ENCODE measurements at regions not wholly inside any gene's neighbourhood (a gene's known extent, or its start where the extent isn't known, plus 50 kb on each side); places are given as distances from the start of the nearest gene placed in this dataset.

GRCh38 chr11:39807904-39808303 lies 1651.5 kb downstream of the LRRC4C start:
- no peak overlapping the region for H3K4me2 ChIP-seq (replicated peaks; ENCODE audit: low read depth, low read length, poor library complexity, severe bottlenecking)
- intact Hi-C loops (cut with micrococcal nuclease), result no loop called here
- Mint-ChIP-seq H3K4me3 (no peak overlapping the region), H3K27me3 (no peaks in the 10 kb centered on the region), H3K27ac (no peak overlapping the region), H3K4me1 (no peaks in the 10 kb centered on the region), H3K9me3 (ENCODE audit: insufficient read depth) (peaks cover 11% of the 10 kb centered on the region)
- ATAC-seq (ENCODE audit: low read depth) (no peak), DNase-seq (no peak)
- H3K79me2 ChIP-seq (ENCODE audit: control insufficient read depth, insufficient read depth, low read length), result no peaks in the 10 kb centered on the region
- H2AFZ ChIP-seq (ENCODE audit: insufficient read depth, low read depth, low read length, poor library complexity, severe bottlenecking), result no peak overlapping the region
- no peak overlapping the region for H3K9ac ChIP-seq (ENCODE audit: low read length)
- no peak overlapping the region for H3K27ac ChIP-seq (ENCODE audit: low read length in 2 of 2)
- ChIA-PET CTCF (interaction anchor here (1.1 kb wide), 1 partner anchor 11 kb away, joined by 3 read pairs; no protein-coding TSS in a partner anchor), POLR2A (no interaction called here)
- H3K27me3 ChIP-seq (replicated peaks in 1 of 4; ENCODE audit: control extremely low read depth in 1 of 4, control insufficient read depth in 3 of 4, insufficient read depth in 4 of 4, low read length in 3 of 4), result no peaks in the 10 kb centered on the region
- no peak overlapping the region for H3K4me3 ChIP-seq (ENCODE audit: control extremely low read depth in 1 of 5, extremely low read depth in 1 of 5, insufficient read depth in 1 of 5, low read depth in 2 of 5, low read length in 4 of 5)
- H3K4me1 ChIP-seq (ENCODE audit: control insufficient read depth in 2 of 2, insufficient read depth in 2 of 2, low read length in 2 of 2), result no peaks in the 10 kb centered on the region
- H3K36me3 ChIP-seq (replicated peaks in 1 of 2; ENCODE audit: control extremely low read depth in 1 of 2, control insufficient read depth in 1 of 2, extremely low read depth in 1 of 2, insufficient read depth in 2 of 2, low read length in 1 of 2), result no peaks in the 10 kb centered on the region
- peaks cover 0 to 10% (median 2%) of the 10 kb centered on the region in 3 donors for H3K9me3 ChIP-seq (ENCODE audit: control extremely low read depth in 1 of 3, control insufficient read depth in 2 of 3, insufficient read depth in 1 of 3, low read length in 2 of 3)
- no peak for TF ChIP-seq EZH2 (IDR thresholded peaks at IDR 0.05; ENCODE audit: borderline replicate concordance, insufficient read depth, low read depth, low read length, poor library complexity, severe bottlenecking)
- TF ChIP-seq CTCF (IDR thresholded peaks at IDR 0.05), result no peak
- H4K20me1 ChIP-seq (ENCODE audit: control insufficient read depth, insufficient read depth, low read length, poor library complexity, severe bottlenecking), result no peaks in the 10 kb centered on the region
- 73% methylated on average over 1 of the region's 1 CpG for WGBS (ENCODE audit: insufficient coverage)

GRCh38 chr11:39806652-39807051 lies 1652.8 kb downstream of the LRRC4C start:
- ChIA-PET CTCF (no interaction called here), POLR2A (no interaction called here)
- H3K4me1 ChIP-seq (ENCODE audit: control insufficient read depth in 2 of 2, insufficient read depth in 2 of 2, low read length in 2 of 2), result no peaks in the 10 kb centered on the region
- Mint-ChIP-seq H3K27me3 (no peaks in the 10 kb centered on the region), H3K4me3 (no peak overlapping the region), H3K9me3 (ENCODE audit: insufficient read depth) (peaks cover 6% of the 10 kb centered on the region), H3K27ac (no peak overlapping the region), H3K4me1 (no peaks in the 10 kb centered on the region)
- DNase-seq, result no peak
- H3K4me2 ChIP-seq (replicated peaks; ENCODE audit: low read depth, low read length, poor library complexity, severe bottlenecking), result no peak overlapping the region
- peaks cover 0 to 10% (median 2%) of the 10 kb centered on the region in 3 donors for H3K9me3 ChIP-seq (ENCODE audit: control extremely low read depth in 1 of 3, control insufficient read depth in 2 of 3, insufficient read depth in 1 of 3, low read length in 2 of 3)
- no peak overlapping the region for H2AFZ ChIP-seq (ENCODE audit: insufficient read depth, low read depth, low read length, poor library complexity, severe bottlenecking)
- H3K27me3 ChIP-seq (replicated peaks in 1 of 4; ENCODE audit: control extremely low read depth in 1 of 4, control insufficient read depth in 3 of 4, insufficient read depth in 4 of 4, low read length in 3 of 4), result no peaks in the 10 kb centered on the region
- H4K20me1 ChIP-seq (ENCODE audit: control insufficient read depth, insufficient read depth, low read length, poor library complexity, severe bottlenecking), result no peaks in the 10 kb centered on the region
- H3K4me3 ChIP-seq (ENCODE audit: control extremely low read depth in 1 of 5, extremely low read depth in 1 of 5, insufficient read depth in 1 of 5, low read depth in 2 of 5, low read length in 4 of 5), result no peak overlapping the region
- no peak overlapping the region for H3K9ac ChIP-seq (ENCODE audit: low read length)
- no peak for ATAC-seq (ENCODE audit: low read depth)
- H3K79me2 ChIP-seq (ENCODE audit: control insufficient read depth, insufficient read depth, low read length), result no peaks in the 10 kb centered on the region
- TF ChIP-seq EZH2 (IDR thresholded peaks at IDR 0.05; ENCODE audit: borderline replicate concordance, insufficient read depth, low read depth, low read length, poor library complexity, severe bottlenecking), result no peak
- no peak for TF ChIP-seq CTCF (IDR thresholded peaks at IDR 0.05)
- H3K36me3 ChIP-seq (replicated peaks in 1 of 2; ENCODE audit: control extremely low read depth in 1 of 2, control insufficient read depth in 1 of 2, extremely low read depth in 1 of 2, insufficient read depth in 2 of 2, low read length in 1 of 2), result no peaks in the 10 kb centered on the region
- intact Hi-C loops (cut with micrococcal nuclease), result no loop called here
- WGBS (ENCODE audit: insufficient coverage), result 60% methylated on average over 1 of the region's 1 CpG
- H3K27ac ChIP-seq (ENCODE audit: low read length in 2 of 2), result no peak overlapping the region

Data from B cell (primary cell).